ENCODE measurements at regions not wholly inside any gene's neighbourhood (a gene's known extent, or its start where the extent isn't known, plus 50 kb on each side); places are given as distances from the start of the nearest gene placed in this dataset.

- TF ChIP-seq CTCF (conservative IDR thresholded peaks at IDR 0.05 in 1 of 2, IDR thresholded peaks at IDR 0.05 in 1 of 2; ENCODE audit: low read depth in 1 of 2, low read length in 2 of 2) (no peak), EZH2 (IDR thresholded peaks at IDR 0.05; ENCODE audit: low read length, missing control alignments) (no peak)
- no peak for DNase-seq (ENCODE audit: low read depth in 2 of 2)
These were observed 342.9 kb upstream of the PPP2R3A start for GRCh38 chr3:135622656-135623055.

GRCh38 chr3:135623558-135623957, 342.0 kb upstream of the PPP2R3A start:
- Histone ChIP-seq H3K27me3 (ENCODE audit: control insufficient read depth, insufficient read depth, low read length) (no peaks in the 10 kb centered on the region), H3K27ac (ENCODE audit: insufficient read depth, low read length) (no peak overlapping the region), H3K4me1 (ENCODE audit: control insufficient read depth, extremely low read depth, insufficient read depth, low read length) (no peaks in the 10 kb centered on the region), H3K79me2 (ENCODE audit: control insufficient read depth, insufficient read depth, low read length) (no peaks in the 10 kb centered on the region), H3K4me3 (replicated peaks in 1 of 4; ENCODE audit: control extremely low read depth in 1 of 4, insufficient read depth in 1 of 4, low read depth in 3 of 4, low read length in 4 of 4) (no peak overlapping the region), H3K4me2 (ENCODE audit: extremely low read depth, insufficient read depth, low read length) (no peak overlapping the region), H3K9me3 (ENCODE audit: control insufficient read depth, insufficient read depth, low read depth, low read length) (no peaks in the 10 kb centered on the region), H3K36me3 (ENCODE audit: control insufficient read depth, insufficient read depth, low read length) (no peaks in the 10 kb centered on the region), H4K20me1 (ENCODE audit: control insufficient read depth, extremely low read depth, insufficient read depth, low read length) (no peaks in the 10 kb centered on the region), H2AFZ (ENCODE audit: low read length) (no peak overlapping the region), H3K9ac (ENCODE audit: insufficient read depth, low read length) (no peak overlapping the region)
- TF ChIP-seq CTCF (conservative IDR thresholded peaks at IDR 0.05 in 1 of 2, IDR thresholded peaks at IDR 0.05 in 1 of 2; ENCODE audit: low read depth in 1 of 2, low read length in 2 of 2) (no peak), EZH2 (IDR thresholded peaks at IDR 0.05; ENCODE audit: low read length, missing control alignments) (no peak)
- DNase-seq (ENCODE audit: low read depth in 2 of 2): no peak

More at GRCh38 chr3:135622656-135623055, 342.9 kb upstream of the PPP2R3A start:
- Histone ChIP-seq H3K4me2 (ENCODE audit: extremely low read depth, insufficient read depth, low read length) (no peak overlapping the region), H4K20me1 (ENCODE audit: control insufficient read depth, extremely low read depth, insufficient read depth, low read length) (no peaks in the 10 kb centered on the region), H3K4me1 (ENCODE audit: control insufficient read depth, extremely low read depth, insufficient read depth, low read length) (no peaks in the 10 kb centered on the region), H3K27ac (ENCODE audit: insufficient read depth, low read length) (no peak overlapping the region), H2AFZ (ENCODE audit: low read length) (no peak overlapping the region), H3K4me3 (replicated peaks in 1 of 4; ENCODE audit: control extremely low read depth in 1 of 4, insufficient read depth in 1 of 4, low read depth in 3 of 4, low read length in 4 of 4) (no peak overlapping the region), H3K9me3 (ENCODE audit: control insufficient read depth, insufficient read depth, low read depth, low read length) (no peaks in the 10 kb centered on the region), H3K9ac (ENCODE audit: insufficient read depth, low read length) (no peak overlapping the region), H3K36me3 (ENCODE audit: control insufficient read depth, insufficient read depth, low read length) (no peaks in the 10 kb centered on the region), H3K27me3 (ENCODE audit: control insufficient read depth, insufficient read depth, low read length) (no peaks in the 10 kb centered on the region), H3K79me2 (ENCODE audit: control insufficient read depth, insufficient read depth, low read length) (no peaks in the 10 kb centered on the region)

- Histone ChIP-seq H2AFZ (ENCODE audit: low read length) (no peak overlapping the region), H3K9me3 (ENCODE audit: control insufficient read depth, insufficient read depth, low read depth, low read length) (no peaks in the 10 kb centered on the region), H4K20me1 (ENCODE audit: control insufficient read depth, extremely low read depth, insufficient read depth, low read length) (no peaks in the 10 kb centered on the region), H3K9ac (ENCODE audit: insufficient read depth, low read length) (no peak overlapping the region), H3K4me2 (ENCODE audit: extremely low read depth, insufficient read depth, low read length) (no peak overlapping the region), H3K4me1 (ENCODE audit: control insufficient read depth, extremely low read depth, insufficient read depth, low read length) (no peaks in the 10 kb centered on the region), H3K79me2 (ENCODE audit: control insufficient read depth, insufficient read depth, low read length) (no peaks in the 10 kb centered on the region), H3K36me3 (ENCODE audit: control insufficient read depth, insufficient read depth, low read length) (no peaks in the 10 kb centered on the region), H3K4me3 (replicated peaks in 1 of 4; ENCODE audit: control extremely low read depth in 1 of 4, insufficient read depth in 1 of 4, low read depth in 3 of 4, low read length in 4 of 4) (no peak overlapping the region), H3K27ac (ENCODE audit: insufficient read depth, low read length) (no peak overlapping the region), H3K27me3 (ENCODE audit: control insufficient read depth, insufficient read depth, low read length) (no peaks in the 10 kb centered on the region)
- TF ChIP-seq EZH2 (IDR thresholded peaks at IDR 0.05; ENCODE audit: low read length, missing control alignments) (no peak), CTCF (conservative IDR thresholded peaks at IDR 0.05 in 1 of 2, IDR thresholded peaks at IDR 0.05 in 1 of 2; ENCODE audit: low read depth in 1 of 2, low read length in 2 of 2) (no peak)
- DNase-seq (ENCODE audit: low read depth in 2 of 2): no peak
These were observed 338.5 kb upstream of the PPP2R3A start for GRCh38 chr3:135627057-135627456.
